ENCODE measurements at regions not wholly inside any gene's neighbourhood (a gene's known extent, or its start where the extent isn't known, plus 50 kb on each side); places are given as distances from the start of the nearest gene placed in this dataset.

DNA sequence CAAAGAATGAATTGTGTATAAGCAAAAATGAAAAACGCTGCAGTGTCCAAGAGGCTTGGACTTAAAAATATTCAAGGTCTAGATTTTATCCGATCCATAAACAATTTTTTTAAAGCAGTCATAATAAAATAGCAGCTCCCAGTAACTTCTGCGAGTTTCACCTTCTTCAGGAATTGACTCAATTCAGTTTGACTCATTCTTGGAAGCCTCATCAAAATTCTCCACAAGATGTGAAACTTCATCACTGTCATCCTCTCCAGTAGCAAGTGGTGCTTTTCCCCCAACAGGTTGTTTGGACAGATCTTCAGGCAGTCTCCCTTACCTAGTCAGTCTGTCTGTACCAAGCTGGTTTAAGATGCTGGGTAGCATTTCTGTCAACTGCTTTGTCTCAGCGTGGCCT lies 93.5 kb upstream of the FOXG1 start:
- TF ChIP-seq, protein P1, sequence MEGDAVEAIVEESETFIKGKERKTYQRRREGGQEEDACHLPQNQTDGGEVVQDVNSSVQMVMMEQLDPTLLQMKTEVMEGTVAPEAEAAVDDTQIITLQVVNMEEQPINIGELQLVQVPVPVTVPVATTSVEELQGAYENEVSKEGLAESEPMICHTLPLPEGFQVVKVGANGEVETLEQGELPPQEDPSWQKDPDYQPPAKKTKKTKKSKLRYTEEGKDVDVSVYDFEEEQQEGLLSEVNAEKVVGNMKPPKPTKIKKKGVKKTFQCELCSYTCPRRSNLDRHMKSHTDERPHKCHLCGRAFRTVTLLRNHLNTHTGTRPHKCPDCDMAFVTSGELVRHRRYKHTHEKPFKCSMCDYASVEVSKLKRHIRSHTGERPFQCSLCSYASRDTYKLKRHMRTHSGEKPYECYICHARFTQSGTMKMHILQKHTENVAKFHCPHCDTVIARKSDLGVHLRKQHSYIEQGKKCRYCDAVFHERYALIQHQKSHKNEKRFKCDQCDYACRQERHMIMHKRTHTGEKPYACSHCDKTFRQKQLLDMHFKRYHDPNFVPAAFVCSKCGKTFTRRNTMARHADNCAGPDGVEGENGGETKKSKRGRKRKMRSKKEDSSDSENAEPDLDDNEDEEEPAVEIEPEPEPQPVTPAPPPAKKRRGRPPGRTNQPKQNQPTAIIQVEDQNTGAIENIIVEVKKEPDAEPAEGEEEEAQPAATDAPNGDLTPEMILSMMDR (conservative IDR thresholded peaks at IDR 0.05; ENCODE audit: low read length) = no peak
- H3K4me3 ChIP-seq (ENCODE audit: low read length) = no peak overlapping the region
- no peak for DNase-seq (ENCODE audit: low read depth)

DNA sequence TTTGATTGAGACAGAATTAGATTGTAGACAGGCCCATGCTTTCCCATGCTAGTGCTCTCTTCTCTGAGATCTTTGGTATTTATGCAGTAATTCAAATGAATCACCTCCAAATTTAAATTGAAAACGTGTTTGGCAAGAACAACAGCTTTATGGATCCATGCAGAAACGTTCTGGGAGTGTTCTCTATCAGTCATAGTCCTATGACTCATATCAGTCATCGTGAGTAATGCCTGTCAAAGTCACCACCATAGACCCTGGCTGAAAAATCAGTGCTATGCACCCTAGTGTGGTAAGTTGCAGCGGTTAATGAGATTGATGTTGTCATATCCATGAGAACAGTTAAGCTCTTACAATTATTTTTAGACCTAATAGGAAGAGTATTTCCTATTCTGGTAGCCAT lies 90.1 kb upstream of the FOXG1 start:
- no peak overlapping the region for H3K4me3 ChIP-seq (ENCODE audit: low read length)
- no peak for DNase-seq (ENCODE audit: low read depth)
- TF ChIP-seq, protein P1 (conservative IDR thresholded peaks at IDR 0.05; ENCODE audit: low read length) = no peak

DNA sequence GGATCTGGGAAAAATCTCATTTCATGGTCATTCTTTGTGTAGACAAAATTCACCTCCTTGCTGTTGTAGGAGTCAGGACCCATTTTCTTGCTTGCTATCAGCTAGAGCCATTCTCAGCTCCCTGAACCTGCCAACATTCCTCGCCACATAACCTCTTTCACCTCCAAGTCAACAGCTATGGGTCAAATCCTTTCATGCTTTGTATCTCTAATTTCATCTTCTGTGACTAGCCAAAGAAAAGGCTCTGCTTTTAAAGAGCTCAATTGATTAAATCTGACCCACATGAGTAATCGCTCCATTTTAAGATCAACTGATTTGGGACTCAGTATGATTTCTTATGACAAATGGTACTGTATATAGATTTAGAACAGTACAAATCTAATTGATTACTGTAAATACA lies 89.2 kb upstream of the FOXG1 start:
- H3K4me3 ChIP-seq (ENCODE audit: low read length) = no peak overlapping the region
- TF ChIP-seq, protein P1 (conservative IDR thresholded peaks at IDR 0.05; ENCODE audit: low read length) = no peak
- no peak for DNase-seq (ENCODE audit: low read depth)

- no peak for DNase-seq (ENCODE audit: low read depth)
- H3K4me3 ChIP-seq (ENCODE audit: low read length) = no peak overlapping the region
- TF ChIP-seq, protein P1 (conservative IDR thresholded peaks at IDR 0.05; ENCODE audit: low read length) = no peak
Measured at GRCh38 chr14:28678887-28679286, 87.7 kb upstream of the FOXG1 start.

- no peak for DNase-seq (ENCODE audit: low read depth)
- TF ChIP-seq, protein P1 (conservative IDR thresholded peaks at IDR 0.05; ENCODE audit: low read length) = no peak
- no peak overlapping the region for H3K4me3 ChIP-seq (ENCODE audit: low read length)
Measured at GRCh38 chr14:28681681-28682080, 84.9 kb upstream of the FOXG1 start.

- no peak overlapping the region for H3K4me3 ChIP-seq (ENCODE audit: low read length)
- no peak for DNase-seq (ENCODE audit: low read depth)
- TF ChIP-seq, protein P1 (conservative IDR thresholded peaks at IDR 0.05; ENCODE audit: low read length) = no peak
Measured at GRCh38 chr14:28690029-28690692, 76.4 kb upstream of the FOXG1 start.

- no peak for DNase-seq (ENCODE audit: low read depth)
- TF ChIP-seq, protein P1 (conservative IDR thresholded peaks at IDR 0.05; ENCODE audit: low read length) = no peak
- H3K4me3 ChIP-seq (ENCODE audit: low read length) = no peak overlapping the region
Measured at GRCh38 chr14:28695109-28695508, 71.5 kb upstream of the FOXG1 start.

All from AG10803 (cell line).